ENCODE measurements at regions not wholly inside any gene's neighbourhood (a gene's known extent, or its start where the extent isn't known, plus 50 kb on each side); places are given as distances from the start of the nearest gene placed in this dataset.

DNA sequence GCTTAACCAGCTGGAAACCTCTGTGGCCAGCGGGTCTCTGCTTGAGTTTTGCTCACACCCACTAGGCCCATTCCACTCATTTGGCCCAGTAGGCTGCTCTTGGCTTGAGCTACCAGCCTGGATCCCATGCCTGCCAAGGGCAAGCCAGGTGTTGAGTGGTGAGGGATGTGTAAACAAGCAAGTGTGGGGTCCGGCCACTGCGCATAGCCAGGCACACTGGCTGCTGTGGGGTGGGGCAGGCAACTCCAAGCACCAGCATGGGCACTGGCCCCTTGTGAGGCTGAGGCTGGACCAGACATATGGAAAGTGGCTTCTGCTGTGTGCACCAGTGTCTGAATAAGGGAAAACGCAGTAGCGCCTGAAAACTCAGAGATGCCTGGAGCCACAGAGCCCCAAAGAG lies 732.7 kb downstream of the NR4A2 start:
- TF ChIP-seq, protein P1, sequence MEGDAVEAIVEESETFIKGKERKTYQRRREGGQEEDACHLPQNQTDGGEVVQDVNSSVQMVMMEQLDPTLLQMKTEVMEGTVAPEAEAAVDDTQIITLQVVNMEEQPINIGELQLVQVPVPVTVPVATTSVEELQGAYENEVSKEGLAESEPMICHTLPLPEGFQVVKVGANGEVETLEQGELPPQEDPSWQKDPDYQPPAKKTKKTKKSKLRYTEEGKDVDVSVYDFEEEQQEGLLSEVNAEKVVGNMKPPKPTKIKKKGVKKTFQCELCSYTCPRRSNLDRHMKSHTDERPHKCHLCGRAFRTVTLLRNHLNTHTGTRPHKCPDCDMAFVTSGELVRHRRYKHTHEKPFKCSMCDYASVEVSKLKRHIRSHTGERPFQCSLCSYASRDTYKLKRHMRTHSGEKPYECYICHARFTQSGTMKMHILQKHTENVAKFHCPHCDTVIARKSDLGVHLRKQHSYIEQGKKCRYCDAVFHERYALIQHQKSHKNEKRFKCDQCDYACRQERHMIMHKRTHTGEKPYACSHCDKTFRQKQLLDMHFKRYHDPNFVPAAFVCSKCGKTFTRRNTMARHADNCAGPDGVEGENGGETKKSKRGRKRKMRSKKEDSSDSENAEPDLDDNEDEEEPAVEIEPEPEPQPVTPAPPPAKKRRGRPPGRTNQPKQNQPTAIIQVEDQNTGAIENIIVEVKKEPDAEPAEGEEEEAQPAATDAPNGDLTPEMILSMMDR (IDR thresholded peaks at IDR 0.05), result no peak
- no peak for TF ChIP-seq ZFX (IDR thresholded peaks at IDR 0.05; ENCODE audit: borderline replicate concordance)
